HCT116 (cell line): ENCODE measurements at regions not wholly inside any gene's neighbourhood (a gene's known extent, or its start where the extent isn't known, plus 50 kb on each side); places are given as distances from the start of the nearest gene placed in this dataset.

Experiments used
- ATAC-seq: fragments of 200-7000 bp; cut with Tn5 transposase; 2 replicates; pipeline ENCODE4 v1.9.1; 2020; ENCODE audit warnings: mild to moderate bottlenecking, moderate library complexity
- BruUV-seq: library from RNA; stranded (reverse); fragments of 400-500 nt; replicated peaks from 2 replicates; lab custom pipeline; 2021; lab: Mats Ljungman, UMichigan
- CTCF ChIA-PET: fragments of 300-600 bp; sonication (Branson Sonifier 250); formaldehyde crosslinking; loops from one replicate; lab custom pipeline; 2021; ENCODE audit warnings: antibody characterized with exemption; lab: Charles Lee
- POLR2A ChIA-PET: fragments of 300-600, 350-600 bp; sonication (Branson Sonifier 250); formaldehyde crosslinking; loops from one replicate; lab custom pipeline; 2021; ENCODE audit warnings: antibody characterized with exemption; lab: Charles Lee
- RAD21 ChIA-PET, 2 experiments: fragments of 300-600 bp; sonication (Branson Sonifier 250); formaldehyde crosslinking; loops; one replicate each; lab custom pipeline; 2023; ENCODE audit warnings: low total read pairs in 2 of 2; ENCODE audit not compliant: uncharacterized antibody in 2 of 2, unreplicated experiment in 2 of 2, low non-redundant PET in 1 of 2; lab: Charles Lee
- DNase-seq: peaks from one replicate; pipeline ENCODE4 v3.0.0-alpha.2; 2010; ENCODE audit warnings: low read depth, low spot score
- H2AFZ ChIP-seq: fragments of 200-600 bp; shearing (Covaris generic), sonication (generic); 2 replicates; pipeline ENCODE4 v1.6.1; 2017; ENCODE audit warnings: low read depth, mixed run types, mixed read lengths, antibody characterized with exemption, low read length; ENCODE audit not compliant: poor library complexity, severe bottlenecking
- H3K27ac ChIP-seq: 2 replicates; pipeline ENCODE4 v1.5.1; 2012; ENCODE audit warnings: low read depth, low read length
- H3K27me3 ChIP-seq: fragments of 200-600 bp; sonication (generic); 2 replicates; pipeline ENCODE4 v1.6.1; 2016; ENCODE audit warnings: mixed run types, low read length, mixed read lengths; ENCODE audit not compliant: insufficient read depth
- H3K36me3 ChIP-seq, 2 experiments: fragments of 200-500 bp in 1 of 2; fragments of 200-600 bp in 1 of 2; sonication (Bioruptor generic) in 1 of 2; sonication (generic) in 1 of 2; 2 replicates each; pipeline versions ENCODE4 v1.5.1 to v1.6.1; 2014 to 2016; ENCODE audit warnings: low read length in 2 of 2, inconsistent platforms in 1 of 2, mixed read lengths in 1 of 2, mixed run types in 1 of 2; ENCODE audit not compliant: insufficient read depth in 2 of 2, control insufficient read depth in 1 of 2
- H3K4me1 ChIP-seq, 2 experiments: fragments of 200-600 bp in 1 of 2; sonication (generic) in 1 of 2; 2 replicates each; pipeline versions ENCODE4 v1.5.1 to v1.6.1; 2012 to 2017; ENCODE audit warnings: low read length in 2 of 2, inconsistent platforms in 1 of 2, mild to moderate bottlenecking in 1 of 2, mixed read lengths in 1 of 2, mixed run types in 1 of 2, moderate library complexity in 1 of 2; ENCODE audit not compliant: insufficient read depth in 2 of 2, control insufficient read depth in 1 of 2
- H3K4me2 ChIP-seq: fragments of 200-600 bp; sonication (generic); 2 replicates; pipeline ENCODE4 v1.6.1; 2017; ENCODE audit warnings: mixed run types, low read length, mixed read lengths
- H3K4me3 ChIP-seq, 2 experiments: fragments of 200-600 bp in 1 of 2; sonication (generic) in 1 of 2; replicated peaks in 1 of 2; 2 replicates each; pipeline ENCODE4 v1.5.1; 2011 to 2016; ENCODE audit warnings: low read length in 2 of 2, control low read depth in 1 of 2, low read depth in 1 of 2, mild to moderate bottlenecking in 1 of 2, mixed read lengths in 1 of 2, mixed run types in 1 of 2
- H3K79me2 ChIP-seq: fragments of 200-600 bp; sonication (generic); 2 replicates; pipeline ENCODE4 v1.6.1; 2017; ENCODE audit warnings: mild to moderate bottlenecking, mixed run types, low read length, moderate library complexity, mixed read lengths; ENCODE audit not compliant: insufficient read depth
- H3K9ac ChIP-seq: fragments of 200-600 bp; sonication (generic); 2 replicates; pipeline ENCODE4 v1.6.1; 2016; ENCODE audit warnings: low read length, mixed read lengths
- H3K9me2 ChIP-seq: fragments of 200-600 bp; sonication (generic), shearing (Covaris generic); 2 replicates; pipeline ENCODE4 v1.6.1; 2017; ENCODE audit warnings: mixed run types, mild to moderate bottlenecking, moderate library complexity; ENCODE audit not compliant: insufficient read depth
- H3K9me3 ChIP-seq, 2 experiments: fragments of 200-500 bp in 1 of 2; fragments of 200-600 bp in 1 of 2; sonication (Bioruptor generic) in 1 of 2; sonication (generic) in 1 of 2; 2 replicates each; pipeline ENCODE4 v1.6.1; 2014 to 2017; ENCODE audit warnings: low read length in 2 of 2, mixed read lengths in 2 of 2, inconsistent platforms in 1 of 2, low read depth in 1 of 2, mild to moderate bottlenecking in 1 of 2, mixed run types in 1 of 2, moderate library complexity in 1 of 2; ENCODE audit not compliant: control insufficient read depth in 1 of 2, insufficient read depth in 1 of 2
- H4K20me1 ChIP-seq: fragments of 200-600 bp; sonication (generic), shearing (Covaris generic); 2 replicates; pipeline ENCODE4 v1.6.1; 2017; ENCODE audit warnings: mixed run types, mild to moderate bottlenecking, moderate library complexity; ENCODE audit not compliant: insufficient read depth
- ATF3 ChIP-seq: IDR thresholded peaks from 2 replicates; pipeline ENCODE4 v1.6.1; 2012
- EGR1 ChIP-seq: IDR thresholded peaks from 2 replicates; pipeline ENCODE4 v1.6.1; 2012; ENCODE audit warnings: low read depth
- ELF1 ChIP-seq: IDR thresholded peaks from 2 replicates; pipeline ENCODE4 v1.6.1; 2012; ENCODE audit warnings: low read depth, borderline replicate concordance
- EZH2 ChIP-seq: fragments of 200-600 bp; sonication (generic); IDR thresholded peaks from 2 replicates; pipeline ENCODE4 v1.6.1; 2017; ENCODE audit warnings: antibody characterized with exemption, mixed run types
- EZH2phosphoT487 ChIP-seq: fragments of 200-600 bp; IDR thresholded peaks from 2 replicates; pipeline ENCODE4 v1.6.1; 2018; ENCODE audit warnings: antibody characterized with exemption, borderline replicate concordance
- JUND ChIP-seq: IDR thresholded peaks from 2 replicates; pipeline ENCODE4 v1.6.1; 2012
- MAX ChIP-seq: IDR thresholded peaks from 2 replicates; pipeline ENCODE4 v1.6.1; 2012
- POLR2A ChIP-seq: IDR thresholded peaks from 2 replicates; pipeline ENCODE4 v1.7.0; 2011; ENCODE audit warnings: borderline replicate concordance; ENCODE audit not compliant: insufficient read depth, insufficient read length; ENCODE audit errors: extremely low read depth
- POLR2AphosphoS5 ChIP-seq: IDR thresholded peaks from 2 replicates; pipeline ENCODE4 v1.6.1; 2011; ENCODE audit warnings: mild to moderate bottlenecking, low read depth, low read length, moderate library complexity
- REST ChIP-seq: IDR thresholded peaks from 2 replicates; pipeline ENCODE4 v1.6.1; 2012; ENCODE audit warnings: low read depth
- SIN3A ChIP-seq: IDR thresholded peaks from 2 replicates; pipeline ENCODE4 v1.6.1; 2012; ENCODE audit warnings: low read depth
- SRF ChIP-seq: IDR thresholded peaks from 2 replicates; pipeline ENCODE4 v1.6.1; 2012; ENCODE audit warnings: low read depth
- ZNF274 ChIP-seq: fragments of 200-500 bp; sonication (Bioruptor generic); IDR thresholded peaks from 2 replicates; pipeline ENCODE4 v1.6.1; 2014; ENCODE audit warnings: mild to moderate bottlenecking, low read depth, low read length, inconsistent platforms
- intact Hi-C: fragments of 100-400 bp; cut with micrococcal nuclease; formaldehyde crosslinking; loops from 2 replicates; pipeline ENCODE4 v1.10.0; 2022

- no peak overlapping the region for H3K9ac ChIP-seq
- H3K4me2 ChIP-seq = no peak overlapping the region
- BruUV-seq = no TSS peak
- H3K79me2 ChIP-seq = no peaks in the 10 kb centered on the region
- no peaks in the 10 kb centered on the region for H3K4me1 ChIP-seq
- ATAC-seq = no peak
- no peak overlapping the region for H3K4me3 ChIP-seq
- H3K27ac ChIP-seq = no peak overlapping the region
- DNase-seq = no peak
- RAD21 ChIA-PET = no interaction called here
- H3K36me3 ChIP-seq = no peaks in the 10 kb centered on the region
- H3K27me3 ChIP-seq = peaks cover 23% of the 10 kb centered on the region
- CTCF ChIA-PET = no interaction called here
- POLR2A ChIA-PET = no interaction called here
- H4K20me1 ChIP-seq = no peaks in the 10 kb centered on the region
- TF ChIP-seq POLR2A (no peak), MAX (no peak), ATF3 (no peak), ZNF274 (no peak), JUND (no peak), SRF (no peak), POLR2AphosphoS5 (no peak), ELF1 (no peak), REST (no peak), SIN3A (no peak), EZH2 (no peak), EZH2phosphoT487 (no peak), EGR1 (no peak)
- H2AFZ ChIP-seq = no peak overlapping the region
- intact Hi-C loops = no loop called here
- no peaks in the 10 kb centered on the region for H3K9me3 ChIP-seq
- no peaks in the 10 kb centered on the region for H3K9me2 ChIP-seq
Measured at GRCh38 chr18:47582093-47582492, 330.6 kb upstream of the SKOR2 start.
